AG09309 (cell line): ENCODE measurements at regions not wholly inside any gene's neighbourhood (a gene's known extent, or its start where the extent isn't known, plus 50 kb on each side); places are given as distances from the start of the nearest gene placed in this dataset.

Experiments
- DNase-seq: peaks from one replicate; pipeline ENCODE4 v3.0.0-alpha.2; 2010; ENCODE audit warnings: low read depth
- H3K4me3 ChIP-seq: 2 replicates; pipeline ENCODE4 v1.5.1; 2011; ENCODE audit warnings: mild to moderate bottlenecking, low read depth, low read length, moderate library complexity; ENCODE audit not compliant: control insufficient read depth
- CTCF ChIP-seq: IDR thresholded peaks from 2 replicates; pipeline ENCODE4 v1.5.1; 2011; ENCODE audit warnings: mild to moderate bottlenecking, low read depth, low read length, inconsistent platforms; ENCODE audit not compliant: insufficient read depth, control insufficient read depth; ENCODE audit errors: missing control alignments

- DNase-seq: no peak
- no peak overlapping the region for H3K4me3 ChIP-seq
These were observed 121.8 kb upstream of the NPHP3 start for GRCh38 chr3:132843851-132844553.

GRCh38 chr3:132843349-132843748, 121.1 kb upstream of the NPHP3 start:
- TF ChIP-seq CTCF: no peak
- DNase-seq: no peak

More at GRCh38 chr3:132843851-132844553, 121.8 kb upstream of the NPHP3 start:
- TF ChIP-seq CTCF: no peak

GRCh38 chr3:132841621-132842020, 119.4 kb upstream of the NPHP3 start:
- TF ChIP-seq CTCF: no peak
- no peak overlapping the region for H3K4me3 ChIP-seq
- no peak for DNase-seq

More at GRCh38 chr3:132843349-132843748, 121.1 kb upstream of the NPHP3 start:
- H3K4me3 ChIP-seq: no peak overlapping the region

- H3K4me3 ChIP-seq: no peak overlapping the region
- no peak for TF ChIP-seq CTCF
- DNase-seq: no peak
These were observed 118.0 kb upstream of the NPHP3 start for GRCh38 chr3:132840201-132840700.

GRCh38 chr3:132838477-132838876, 116.3 kb upstream of the NPHP3 start:
- no peak for TF ChIP-seq CTCF
- no peak overlapping the region for H3K4me3 ChIP-seq
- DNase-seq: no peak

GRCh38 chr3:132837615-132838014, 115.4 kb upstream of the NPHP3 start:
- no peak overlapping the region for H3K4me3 ChIP-seq
- TF ChIP-seq CTCF: no peak
- DNase-seq: no peak

- no peak overlapping the region for H3K4me3 ChIP-seq
- no peak for TF ChIP-seq CTCF
- no peak for DNase-seq
These were observed 112.1 kb upstream of the NPHP3 start for GRCh38 chr3:132834356-132834755.
